ENCODE measurements at regions not wholly inside any gene's neighbourhood (a gene's known extent, or its start where the extent isn't known, plus 50 kb on each side); places are given as distances from the start of the nearest gene placed in this dataset.

DNA sequence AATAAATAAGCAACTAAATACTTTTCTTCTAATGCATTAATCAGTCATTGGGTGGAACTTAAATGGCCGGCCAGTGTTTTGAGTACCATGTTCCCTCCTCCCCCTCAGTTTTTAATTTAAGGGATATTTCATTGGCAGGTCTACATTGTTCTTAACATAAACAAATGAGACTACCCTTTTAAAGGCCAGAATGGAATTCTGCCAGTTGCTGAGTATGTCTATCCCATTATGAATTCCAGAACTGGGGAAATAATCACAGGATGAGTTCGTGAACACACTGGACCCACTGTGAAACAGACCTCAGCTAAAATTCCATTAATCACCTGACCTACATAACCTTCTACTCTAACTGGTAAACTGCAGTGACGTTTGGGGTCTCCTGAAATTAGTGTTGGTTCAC lies 305.5 kb upstream of the PKN2 start:
- no peak for DNase-seq (ENCODE audit: low spot score)

GRCh38 chr1:88394958-88395357 lies 289.1 kb upstream of the PKN2 start:
- no peak for DNase-seq (ENCODE audit: low spot score)

DNA sequence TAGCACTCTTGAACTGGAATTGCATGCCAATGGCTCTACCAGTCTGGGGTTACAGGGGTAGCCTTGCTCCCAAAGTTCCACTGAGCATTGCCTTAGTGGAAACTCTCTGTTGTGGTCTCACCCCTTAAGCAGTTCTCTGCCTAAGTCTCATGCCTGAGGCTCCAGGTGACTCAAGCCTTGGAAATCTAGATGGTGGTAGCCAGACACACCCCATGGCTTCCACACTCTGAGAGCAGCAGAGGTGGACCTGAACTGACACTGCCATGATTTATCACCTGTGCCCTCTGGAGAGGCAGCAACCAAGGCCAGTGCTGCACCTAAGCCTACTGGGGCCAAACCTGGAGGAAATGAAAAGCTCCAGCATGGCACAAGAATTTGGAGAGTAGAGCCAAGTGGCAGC lies 285.7 kb upstream of the PKN2 start:
- peak; percentile 40 for DNase-seq (ENCODE audit: low spot score)

DNA sequence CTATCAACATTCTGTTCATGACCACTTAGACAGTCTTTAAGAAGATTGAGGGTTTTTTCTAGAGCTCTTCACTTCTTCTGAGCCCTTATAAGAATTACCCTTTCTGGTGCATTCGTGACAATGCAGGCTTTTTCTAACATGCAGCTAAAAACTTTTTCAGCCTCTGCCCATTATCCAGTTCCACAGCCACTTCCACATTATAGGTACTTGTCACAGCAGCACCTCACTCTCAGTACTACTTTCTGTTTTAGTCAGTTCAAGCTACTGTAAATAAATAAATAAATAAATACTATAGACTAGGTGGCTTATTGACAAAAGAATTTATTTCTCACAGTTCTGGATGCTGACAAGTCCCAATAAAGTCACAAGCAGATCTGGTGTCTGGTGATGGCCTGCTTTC lies 284.4 kb upstream of the PKN2 start:
- DNase-seq (ENCODE audit: low spot score): no peak

GRCh38 chr1:88401313-88401712 lies 282.8 kb upstream of the PKN2 start:
- no peak for DNase-seq (ENCODE audit: low spot score)

DNA sequence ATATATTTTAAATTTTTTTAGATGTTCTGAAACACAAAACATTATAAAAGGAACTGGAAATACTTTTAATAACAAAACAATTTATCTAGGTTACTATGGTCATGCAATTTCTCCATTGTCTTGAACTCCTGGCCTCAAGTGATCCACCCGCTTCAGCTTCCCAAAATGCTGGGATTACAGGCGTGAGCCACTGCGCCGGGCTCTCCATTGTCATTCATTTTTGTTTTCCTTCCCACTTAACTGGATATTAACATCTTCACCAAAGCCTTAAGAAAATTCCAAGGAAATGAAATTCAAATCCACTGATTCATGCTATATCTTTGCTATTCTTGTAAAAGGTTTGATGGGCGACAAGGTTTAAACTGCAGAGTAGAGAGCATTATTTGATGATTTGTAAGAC lies 279.5 kb upstream of the PKN2 start:
- no peak for DNase-seq (ENCODE audit: low spot score)

- DNase-seq (ENCODE audit: low spot score): no peak
Measured at GRCh38 chr1:88407248-88407647, 276.8 kb upstream of the PKN2 start.

GRCh38 chr1:88421997-88422396 lies 262.1 kb upstream of the PKN2 start:
- no peak for DNase-seq (ENCODE audit: low spot score)

DNA sequence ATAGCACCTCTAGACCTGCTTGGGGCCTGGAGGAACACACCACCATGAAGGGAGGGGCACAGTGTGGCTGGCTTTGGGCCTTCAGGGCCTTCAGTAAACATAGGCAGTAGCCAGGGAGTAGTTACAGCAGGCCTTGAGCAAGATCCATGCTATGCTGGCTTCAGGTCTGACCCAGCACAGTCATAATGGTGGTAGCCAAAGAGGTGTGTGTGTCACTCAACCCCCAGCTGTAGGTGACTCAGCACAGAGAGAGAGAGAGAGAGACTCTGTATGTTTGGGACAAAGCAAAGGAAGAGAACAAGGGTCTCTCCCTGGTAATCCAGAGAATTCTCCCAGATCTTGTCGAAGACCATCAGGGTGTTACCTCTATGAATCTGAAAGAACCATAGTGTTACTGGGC lies 250.5 kb upstream of the PKN2 start:
- DNase-seq (ENCODE audit: low spot score): no peak

DNA sequence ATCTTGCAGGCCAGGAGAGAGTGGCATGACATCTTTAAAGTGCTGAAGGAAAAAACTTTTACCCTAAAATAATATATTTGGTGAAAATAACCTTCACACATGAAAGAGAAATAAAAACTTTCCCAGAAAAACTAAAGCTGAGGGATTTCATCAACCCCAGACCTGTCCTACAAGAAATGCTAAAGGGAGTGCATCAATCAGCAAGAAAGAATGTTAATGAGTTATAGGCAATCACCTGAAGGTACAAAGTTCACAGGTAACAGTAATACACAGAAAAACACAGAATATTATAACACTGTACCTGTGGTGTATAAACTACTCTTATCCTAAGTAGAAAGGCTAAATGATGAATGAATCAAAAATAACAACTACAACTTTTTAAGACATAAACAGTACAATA lies 249.2 kb upstream of the PKN2 start:
- no peak for DNase-seq (ENCODE audit: low spot score)

DNA sequence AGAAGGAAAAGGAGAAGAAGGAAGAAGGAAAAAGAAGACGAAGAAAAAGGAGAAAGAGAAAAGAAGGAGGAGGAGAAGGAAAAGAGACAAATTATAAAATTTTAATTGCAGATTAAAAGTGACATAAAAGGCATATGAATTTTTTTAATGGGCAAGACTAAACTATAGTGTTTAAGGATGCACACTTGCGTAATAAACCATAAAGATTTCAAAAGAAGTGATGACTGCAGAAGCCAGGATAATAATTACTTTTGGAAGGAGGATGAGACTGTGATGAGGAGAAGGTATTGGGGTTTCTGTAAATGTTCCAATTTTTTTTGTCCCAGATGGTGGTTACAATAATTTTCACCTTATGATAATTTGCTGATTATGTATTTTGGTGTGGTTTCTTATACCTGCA lies 243.1 kb upstream of the PKN2 start:
- no peak for DNase-seq (ENCODE audit: low spot score)

DNA sequence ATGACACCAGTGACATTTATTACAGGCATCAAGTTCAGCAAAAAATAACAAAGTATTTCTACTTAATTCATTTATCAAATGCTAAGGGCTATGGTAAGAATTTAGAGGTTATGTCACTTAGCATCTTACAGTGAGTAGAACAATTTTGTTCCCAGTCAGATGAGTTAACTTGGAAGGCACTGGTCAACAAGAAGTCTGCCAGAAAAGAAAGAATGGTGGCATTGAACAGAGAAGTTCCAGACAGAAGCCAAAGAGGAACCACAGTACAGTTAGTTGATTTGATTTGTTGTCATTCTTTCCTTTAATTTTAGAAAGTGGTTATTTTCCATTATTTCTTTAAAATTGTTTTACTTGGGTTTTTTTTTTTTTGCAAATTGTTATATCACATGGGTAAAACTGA lies 232.2 kb upstream of the PKN2 start:
- no peak for DNase-seq (ENCODE audit: low spot score)

DNA sequence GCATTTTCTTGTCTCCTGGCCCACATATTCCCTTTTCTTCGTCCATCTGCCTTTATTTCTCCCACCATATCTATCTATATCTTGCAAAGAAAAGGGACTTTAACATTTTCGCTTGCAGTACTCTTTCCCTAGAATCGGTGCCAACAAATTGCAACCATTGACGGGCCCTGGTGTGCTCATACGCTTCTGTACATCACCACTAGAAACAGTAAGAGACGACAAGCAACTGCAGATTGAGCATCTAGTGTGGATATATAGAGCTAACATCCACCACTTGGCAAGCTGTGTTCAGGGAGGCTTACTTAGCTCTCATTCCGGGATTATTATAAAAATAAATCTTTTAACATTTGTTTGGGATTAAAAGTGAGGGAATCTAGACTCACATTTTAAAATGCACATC lies 230.8 kb upstream of the PKN2 start:
- DNase-seq (ENCODE audit: low spot score): no peak

DNA sequence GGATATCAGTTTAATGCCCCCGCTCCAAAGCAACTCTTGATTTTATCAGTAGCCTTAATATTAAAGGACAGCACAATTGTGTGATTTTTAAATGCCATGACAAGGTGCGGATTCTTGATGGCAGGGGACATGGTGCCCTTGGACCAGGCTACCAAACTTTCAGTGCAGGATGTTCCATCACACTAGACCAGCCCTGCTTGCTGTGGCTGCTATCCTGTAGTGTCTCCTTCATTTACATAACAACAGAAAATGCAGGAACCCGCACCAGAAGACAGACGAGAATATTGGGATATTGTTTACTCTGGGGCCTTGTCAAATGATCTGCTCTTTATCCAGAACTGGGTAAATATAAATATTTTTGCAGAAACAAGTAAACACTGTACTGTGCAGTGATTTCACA lies 229.3 kb upstream of the PKN2 start:
- no peak for DNase-seq (ENCODE audit: low spot score)

DNA sequence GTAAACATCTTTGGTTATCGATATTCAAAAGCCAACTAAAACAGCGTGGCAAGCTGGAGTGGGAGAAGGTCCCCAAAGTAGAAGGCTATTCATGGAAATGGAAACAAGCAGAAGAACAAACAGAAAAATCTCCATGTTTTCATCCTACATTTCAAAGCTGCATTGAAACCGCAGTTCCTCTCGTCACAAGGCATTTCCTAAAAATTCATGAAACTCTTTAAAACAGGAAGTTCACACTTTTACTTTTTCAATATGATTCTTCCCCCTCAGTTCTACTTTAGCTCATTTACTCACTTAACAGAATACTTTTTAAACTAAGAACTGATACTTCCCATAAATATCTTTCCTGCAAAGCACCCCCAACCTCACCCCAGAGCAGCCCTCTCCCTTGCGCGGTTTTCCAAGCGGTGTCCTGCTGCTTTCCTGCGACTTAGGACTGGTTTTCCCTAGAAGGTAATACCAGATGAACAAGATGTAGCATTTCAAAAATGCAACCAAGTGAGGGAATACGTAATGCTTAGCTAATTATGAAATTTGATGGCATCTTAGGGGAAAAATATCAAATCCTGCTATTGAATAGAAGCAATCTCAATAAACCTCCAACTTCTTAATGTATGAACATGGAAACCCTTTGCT lies 228.3 kb upstream of the PKN2 start:
- DNase-seq (ENCODE audit: low spot score): no peak

- no peak for DNase-seq (ENCODE audit: low spot score)
Measured at GRCh38 chr1:88457197-88457596, 226.9 kb upstream of the PKN2 start.

DNA sequence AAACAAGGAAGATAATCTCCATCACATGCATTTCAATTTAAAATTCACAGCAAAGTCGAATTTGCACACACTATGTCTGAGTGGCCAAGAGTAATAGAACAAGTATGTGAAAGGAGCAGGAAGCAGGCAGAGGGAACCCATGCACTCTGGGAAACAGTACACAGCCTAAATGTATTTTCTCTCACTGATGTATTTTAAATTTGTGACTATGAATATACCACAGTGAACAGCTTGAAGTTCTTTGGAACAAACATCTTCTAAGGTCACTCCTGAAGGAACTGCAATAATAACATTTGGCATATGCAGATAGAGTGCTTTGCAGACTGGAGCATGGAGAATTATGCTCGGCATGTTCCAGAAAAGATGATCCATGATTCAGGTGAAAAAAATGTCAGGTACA lies 223.1 kb upstream of the PKN2 start:
- no peak for DNase-seq (ENCODE audit: low spot score)

DNA sequence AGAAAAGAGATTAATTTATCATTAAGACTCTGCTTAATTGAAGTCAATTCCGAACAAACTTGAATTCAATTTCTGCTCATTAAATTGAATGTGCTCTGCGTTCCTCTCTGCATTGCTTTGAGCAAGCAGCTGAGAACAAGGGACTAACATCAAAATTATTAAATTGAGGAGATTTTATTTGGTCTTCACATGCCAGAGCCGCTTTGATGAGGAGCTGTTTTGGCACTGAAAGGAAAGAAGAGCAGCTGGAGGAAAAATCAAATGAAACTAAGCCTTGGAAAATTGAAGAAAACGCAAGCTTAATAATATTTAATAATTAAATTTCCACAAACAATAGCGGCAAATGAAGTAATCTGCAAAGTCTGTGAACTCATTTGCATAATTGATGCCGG lies 222.0 kb upstream of the PKN2 start:
- no peak for DNase-seq (ENCODE audit: low spot score)

GRCh38 chr1:88462488-88463261 lies 221.4 kb upstream of the PKN2 start:
- peak; percentile 27 for DNase-seq (ENCODE audit: low spot score)

DNA sequence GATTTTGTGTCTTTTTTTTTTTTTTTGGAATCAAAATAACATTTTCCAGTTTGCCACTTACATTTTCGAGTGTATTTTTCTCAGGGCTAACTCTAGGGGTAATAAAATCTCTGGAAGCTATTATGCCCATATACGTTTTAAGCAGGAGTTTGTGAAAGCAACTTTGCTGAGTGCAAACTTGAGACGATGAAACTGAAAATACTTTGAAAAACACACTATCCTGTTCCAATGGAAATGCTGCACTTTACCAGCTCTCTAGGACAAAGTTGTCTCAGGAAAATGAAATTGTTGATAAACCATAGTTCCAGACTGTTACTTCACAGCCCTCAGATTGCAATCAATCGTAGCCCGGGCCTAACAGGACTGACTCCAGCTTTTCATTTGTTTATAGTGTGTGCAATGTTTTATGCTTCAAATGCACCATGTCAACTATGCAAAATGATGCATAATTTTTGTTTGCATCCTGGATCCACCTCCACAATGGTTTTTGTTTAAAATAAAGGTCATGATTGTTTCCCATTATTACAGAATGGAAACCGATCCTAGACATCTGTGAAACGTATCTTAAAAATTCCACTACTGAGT lies 220.6 kb upstream of the PKN2 start:
- no peak for DNase-seq (ENCODE audit: low spot score)

GRCh38 chr1:88466011-88466410 lies 218.1 kb upstream of the PKN2 start:
- no peak for DNase-seq (ENCODE audit: low spot score)

- no peak for DNase-seq (ENCODE audit: low spot score)
Measured at GRCh38 chr1:88466899-88467580, 217.0 kb upstream of the PKN2 start.

- DNase-seq (ENCODE audit: low spot score): no peak
Measured at GRCh38 chr1:88472298-88472697, 211.8 kb upstream of the PKN2 start.
